BLaER1 treated with 17β-estradiol and CSF1 and Interleukin-3, amounts not matched to agents 10 nM and 100 nM (cell line): ENCODE measurements at regions not wholly inside any gene's neighbourhood (a gene's known extent, or its start where the extent isn't known, plus 50 kb on each side); places are given as distances from the start of the nearest gene placed in this dataset.
"Not testable (repeated sequence)": the region's sequence is repeated elsewhere in the genome, so short reads cannot be mapped to it uniquely, and the experiment has no call there.

ENCODE experiments used
- H3K27ac ChIP-seq, 11 experiments: shearing (Covaris generic); formaldehyde crosslinking; 2 replicates each; pipeline ENCODE4 v1.8.1; 2022
- H3K27me3 ChIP-seq, 11 experiments: shearing (Covaris generic); formaldehyde crosslinking; 2 replicates each; pipeline ENCODE4 v1.8.1; 2022
- H3K36me3 ChIP-seq, 11 experiments: shearing (Covaris generic); formaldehyde crosslinking; 2 replicates each; pipeline ENCODE4 v1.8.1; 2022
- H3K4me1 ChIP-seq, 10 experiments: shearing (Covaris generic); formaldehyde crosslinking; 2 replicates each; pipeline ENCODE4 v1.8.1; 2022
- H3K4me2 ChIP-seq, 11 experiments: shearing (Covaris generic); formaldehyde crosslinking; 2 replicates each; pipeline ENCODE4 v1.8.1; 2022
- H3K4me3 ChIP-seq, 10 experiments: shearing (Covaris generic); formaldehyde crosslinking; 2 replicates each; pipeline ENCODE4 v1.8.1; 2022
- H3K9ac ChIP-seq, 11 experiments: shearing (Covaris generic); formaldehyde crosslinking; 2 replicates each; pipeline ENCODE4 v1.8.1; 2022
- H3K9me3 ChIP-seq, 11 experiments: shearing (Covaris generic); formaldehyde crosslinking; replicated peaks in 1 of 11; 2 replicates each; pipeline ENCODE4 v1.8.1; 2022
- H4K20me1 ChIP-seq, 11 experiments: shearing (Covaris generic); formaldehyde crosslinking; 2 replicates each; pipeline ENCODE4 v1.8.1; 2022
- Cebpa-rat ChIP-seq, 11 experiments: shearing (Covaris generic); IDR thresholded peaks; 2 replicates each; pipeline ENCODE4 v1.8.1; 2022

DNA sequence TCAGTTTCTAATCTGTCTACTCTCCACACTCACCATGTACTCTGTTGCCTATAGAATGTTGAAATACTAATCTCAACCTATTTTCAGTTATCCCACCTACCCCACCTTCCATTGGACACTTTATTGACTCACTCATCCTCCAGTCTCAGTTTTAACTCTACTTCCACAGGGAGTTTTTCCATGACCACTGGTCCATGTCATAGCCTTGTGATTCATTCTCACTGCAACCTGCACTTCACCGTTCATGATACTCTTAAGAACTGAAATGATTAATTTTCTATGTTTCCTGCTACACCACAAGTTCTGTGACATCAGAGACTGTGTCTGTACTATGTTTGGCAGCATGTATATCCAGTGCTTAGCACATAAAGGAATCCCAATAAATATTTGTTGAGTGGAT lies 122.8 kb upstream of the HSF2 start:
- Histone ChIP-seq H3K36me3 (no peaks in the 10 kb centered on the region), H3K27ac (no peak overlapping the region), H4K20me1 (no peaks in the 10 kb centered on the region), H3K4me2 (no peak overlapping the region), H3K27me3 (peaks cover 0 to 9% (median 0%) of the 10 kb centered on the region in 11 experiments; a peak in 3 of 22 replicates), H3K9ac (no peak overlapping the region), H3K9me3 (peaks cover 7 to 16% (median 13%) of the 10 kb centered on the region in 11 experiments; a peak in 16 of 22 replicates), H3K4me3 (no peak overlapping the region), H3K4me1 (no peaks in the 10 kb centered on the region)
- TF ChIP-seq Cebpa-rat (IDR thresholded peaks at IDR 0.05): no peak

DNA sequence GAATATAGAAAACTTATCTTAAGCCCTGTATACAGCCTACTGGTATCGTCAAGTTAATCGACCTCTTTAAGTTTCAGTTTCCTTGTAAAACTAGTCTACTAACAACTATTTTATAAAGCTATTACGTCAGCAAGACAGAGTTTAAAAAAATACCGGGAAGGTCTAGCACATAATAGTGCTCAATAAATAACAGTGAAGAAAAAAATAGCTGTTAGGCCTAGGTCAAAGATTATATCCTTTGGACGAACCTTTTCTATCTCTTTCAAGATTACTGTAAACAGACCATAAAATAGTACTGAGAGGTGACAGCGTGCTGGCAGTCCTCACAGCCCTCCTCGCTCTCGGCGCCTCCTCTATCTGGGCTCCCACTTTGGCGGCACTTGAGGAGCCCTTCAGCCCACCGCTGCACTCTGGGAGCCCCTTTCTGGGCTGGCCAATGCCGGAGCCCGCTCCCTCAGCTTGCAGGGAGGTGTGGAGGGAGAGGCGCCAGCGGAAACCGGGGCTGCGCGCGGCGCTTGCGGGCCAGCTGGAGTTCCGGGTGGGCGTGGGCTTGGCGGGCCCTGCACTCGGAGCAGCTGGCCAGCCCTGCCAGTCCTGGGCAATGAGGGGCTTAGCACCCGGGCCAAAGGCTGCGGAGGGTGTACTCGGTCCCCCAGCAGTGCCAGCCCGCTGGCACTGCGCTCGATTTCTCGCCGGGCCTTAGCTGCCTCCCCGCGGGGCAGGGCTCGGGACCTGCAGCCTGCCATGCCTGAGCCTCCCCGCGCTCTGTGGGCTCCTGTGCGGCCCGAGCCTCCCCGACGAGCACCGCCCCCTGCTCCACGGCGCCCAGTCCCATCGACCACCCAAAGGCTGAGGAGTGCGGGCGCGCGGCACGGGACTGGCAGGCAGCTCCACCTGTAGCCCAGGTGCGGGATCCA lies 119.1 kb upstream of the HSF2 start:
- H3K4me3 ChIP-seq, H3K4me1 ChIP-seq, H3K27me3 ChIP-seq, H3K36me3 ChIP-seq, H3K27ac ChIP-seq, H4K20me1 ChIP-seq, H3K9ac ChIP-seq, H3K4me2 ChIP-seq: not testable (repeated sequence)
- peaks cover 7 to 19% (median 15%) of the 10 kb centered on the region in 11 experiments; a peak in 16 of 22 replicates for H3K9me3 ChIP-seq

DNA sequence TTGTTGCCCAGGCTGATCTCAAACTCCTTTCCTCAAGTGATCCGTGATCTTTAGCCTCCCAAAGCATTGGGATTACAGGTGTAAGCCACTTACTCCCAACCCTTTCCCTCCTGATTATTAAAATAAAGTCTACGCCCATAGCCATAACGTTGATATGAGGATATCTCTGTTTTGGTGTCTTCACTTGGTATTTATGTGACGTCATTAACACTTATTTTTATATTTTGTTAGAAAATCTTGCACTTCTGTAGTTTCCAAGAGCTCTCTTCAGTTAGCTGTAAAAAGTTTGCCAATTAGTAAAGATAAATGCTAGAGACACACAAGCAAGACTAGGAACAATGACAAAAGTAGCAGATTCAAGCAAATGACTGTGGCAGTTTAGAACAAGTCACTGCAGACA lies 115.6 kb upstream of the HSF2 start:
- H3K4me1 ChIP-seq: 0 out of 20 replicates have a peak, but pooled peaks cover 0 to 6% (median 0%) of the 10 kb centered on the region in 10 experiments
- no peaks in the 10 kb centered on the region for H3K36me3 ChIP-seq
- no peaks in the 10 kb centered on the region for H3K27me3 ChIP-seq
- H4K20me1 ChIP-seq: no peaks in the 10 kb centered on the region
- peaks cover 7 to 19% (median 15%) of the 10 kb centered on the region in 11 experiments; a peak in 16 of 22 replicates for H3K9me3 ChIP-seq
- no peak overlapping the region for H3K4me3 ChIP-seq
- H3K9ac ChIP-seq: no peak overlapping the region
- no peak for TF ChIP-seq Cebpa-rat (IDR thresholded peaks at IDR 0.05)
- H3K27ac ChIP-seq: no peak overlapping the region
- no peak overlapping the region for H3K4me2 ChIP-seq

DNA sequence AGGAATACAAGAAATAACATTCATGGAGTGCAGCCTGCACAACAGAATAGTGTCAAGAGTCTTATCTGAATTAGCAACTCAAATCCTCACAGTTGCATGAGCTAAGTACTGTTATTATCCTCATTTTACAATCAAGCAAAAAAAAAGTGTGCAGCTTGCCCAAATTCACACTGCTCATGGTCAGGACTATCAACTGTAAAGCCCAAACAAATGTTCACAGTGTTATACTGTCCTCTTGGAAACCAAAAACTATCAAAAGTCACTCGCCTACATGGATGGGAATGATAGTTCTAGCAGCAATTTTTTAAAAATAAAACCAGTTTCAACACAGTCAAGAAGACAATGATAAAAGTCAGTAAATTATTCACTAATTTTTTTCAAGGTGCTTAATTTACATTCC lies 114.6 kb upstream of the HSF2 start:
- TF ChIP-seq Cebpa-rat (IDR thresholded peaks at IDR 0.05): no peak
- Histone ChIP-seq H3K4me1 (0 out of 20 replicates have a peak, but pooled peaks cover 0 to 6% (median 0%) of the 10 kb centered on the region in 10 experiments), H3K36me3 (no peaks in the 10 kb centered on the region), H3K9ac (no peak overlapping the region), H3K9me3 (peaks cover 7 to 19% (median 15%) of the 10 kb centered on the region in 11 experiments; a peak in 16 of 22 replicates), H3K4me3 (no peak overlapping the region), H3K27ac (no peak overlapping the region), H3K27me3 (no peaks in the 10 kb centered on the region), H3K4me2 (no peak overlapping the region), H4K20me1 (no peaks in the 10 kb centered on the region)

DNA sequence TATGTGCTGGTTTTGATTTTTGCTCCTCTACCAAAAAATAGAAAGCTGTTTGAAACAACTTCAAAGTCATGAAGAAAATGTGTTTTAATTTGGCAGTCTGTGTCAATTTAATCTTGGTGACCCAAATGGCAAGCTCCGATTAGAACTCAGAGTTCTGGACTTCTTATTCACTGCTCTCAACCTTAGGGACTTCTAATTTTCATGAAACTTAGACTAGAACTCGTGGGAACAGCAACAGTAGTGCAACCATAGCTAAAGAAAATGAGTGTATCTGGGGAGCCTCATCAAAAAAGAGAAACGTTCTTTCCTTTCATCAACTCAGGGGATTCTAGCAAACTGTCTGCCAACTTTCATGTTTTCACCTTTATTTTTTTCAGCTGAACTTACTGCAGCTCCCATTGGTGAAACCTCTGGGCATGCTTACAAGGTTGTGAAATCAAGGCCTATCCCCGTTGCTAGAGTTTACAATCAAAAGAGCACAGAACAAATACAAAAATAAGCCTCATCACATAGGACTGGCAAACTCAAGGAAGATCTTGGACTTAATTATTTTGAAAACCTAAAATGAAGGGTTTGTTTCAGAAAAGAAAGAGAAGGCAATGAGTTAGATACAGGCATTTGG lies 114.0 kb upstream of the HSF2 start:
- no peaks in the 10 kb centered on the region for H3K36me3 ChIP-seq
- no peak overlapping the region for H3K4me2 ChIP-seq
- no peaks in the 10 kb centered on the region for H4K20me1 ChIP-seq
- no peak overlapping the region for H3K9ac ChIP-seq
- no peak overlapping the region for H3K4me3 ChIP-seq
- H3K9me3 ChIP-seq: peaks cover 5 to 16% (median 12%) of the 10 kb centered on the region in 11 experiments; a peak in 16 of 22 replicates
- no peak for TF ChIP-seq Cebpa-rat (IDR thresholded peaks at IDR 0.05)
- H3K27ac ChIP-seq: no peak overlapping the region
- H3K4me1 ChIP-seq: 0 out of 20 replicates have a peak, but pooled peaks cover 0 to 6% (median 0%) of the 10 kb centered on the region in 10 experiments
- H3K27me3 ChIP-seq: no peaks in the 10 kb centered on the region

DNA sequence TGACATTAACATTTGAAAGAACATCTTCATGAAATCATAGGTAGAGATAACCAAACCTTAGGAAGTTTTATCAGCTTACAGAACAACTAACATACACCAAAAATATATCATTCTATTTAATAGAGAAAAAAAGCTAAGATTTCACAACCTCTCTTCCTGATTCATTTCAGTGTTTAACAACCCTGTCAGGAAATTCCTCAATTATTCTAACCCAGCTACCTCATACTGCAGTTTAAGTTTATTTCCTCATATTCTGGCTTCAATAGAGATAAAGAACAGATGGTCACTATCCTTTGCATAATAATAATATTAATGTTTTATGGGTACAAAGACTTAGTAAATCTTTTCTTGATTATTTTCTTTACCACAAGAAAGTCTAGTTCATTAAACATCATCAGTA lies 112.9 kb upstream of the HSF2 start:
- Histone ChIP-seq H4K20me1 (no peaks in the 10 kb centered on the region), H3K9me3 (peaks cover 0 to 5% (median 1%) of the 10 kb centered on the region in 11 experiments; a peak in 5 of 22 replicates), H3K27ac (no peak overlapping the region), H3K27me3 (no peaks in the 10 kb centered on the region), H3K36me3 (no peaks in the 10 kb centered on the region), H3K4me1 (0 out of 20 replicates have a peak, but pooled peaks cover 0 to 6% (median 0%) of the 10 kb centered on the region in 10 experiments), H3K4me3 (no peak overlapping the region), H3K4me2 (0 out of 22 replicates have a peak overlapping the region, but pooled peaks of 1 of the 11 experiments have one; percentile 17), H3K9ac (no peak overlapping the region)
- TF ChIP-seq Cebpa-rat (IDR thresholded peaks at IDR 0.05): no peak

DNA sequence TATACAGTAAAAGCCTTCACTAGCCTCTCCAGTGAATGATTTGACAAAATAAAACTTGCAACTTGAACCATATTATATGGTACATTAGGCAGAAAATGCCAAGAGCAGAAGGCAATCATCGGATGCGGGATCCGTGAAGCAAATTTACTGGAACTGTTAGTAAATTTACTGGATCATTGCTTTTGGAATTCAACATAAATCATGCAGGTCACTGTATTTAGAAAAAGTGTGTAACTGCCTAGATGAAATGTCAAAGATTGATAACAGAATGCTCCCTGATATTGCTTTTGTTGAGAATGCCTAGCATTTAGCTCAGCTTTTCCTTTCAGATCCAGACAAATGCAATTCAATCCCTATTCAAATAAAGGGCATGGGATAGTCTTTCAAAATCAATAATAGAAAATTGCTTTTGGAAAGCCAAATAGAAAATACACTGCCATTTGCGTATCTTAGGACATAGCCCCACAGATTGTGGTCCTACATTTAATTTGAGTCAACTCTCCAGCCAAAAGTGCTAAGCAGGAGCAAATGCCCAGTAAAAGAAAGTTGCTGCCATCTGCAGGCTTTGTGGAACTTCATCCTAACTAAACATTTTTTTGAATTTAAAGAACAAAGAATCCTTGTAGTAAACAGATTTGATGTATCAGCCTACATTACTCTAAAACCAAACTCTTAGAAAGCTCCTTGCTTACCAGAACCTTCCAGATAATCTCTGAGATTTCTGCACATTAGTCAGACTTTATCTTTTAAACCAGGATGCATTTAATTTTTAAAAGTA lies 109.5 kb upstream of the HSF2 start:
- Histone ChIP-seq H3K9me3 (no peaks in the 10 kb centered on the region), H3K4me1 (0 out of 20 replicates have a peak, but pooled peaks cover 0 to 6% (median 0%) of the 10 kb centered on the region in 10 experiments), H3K36me3 (no peaks in the 10 kb centered on the region), H3K9ac (no peak overlapping the region), H3K27me3 (no peaks in the 10 kb centered on the region), H4K20me1 (no peaks in the 10 kb centered on the region), H3K4me3 (no peak overlapping the region), H3K4me2 (no peak overlapping the region), H3K27ac (no peak overlapping the region)
- TF ChIP-seq Cebpa-rat (IDR thresholded peaks at IDR 0.05): no peak

DNA sequence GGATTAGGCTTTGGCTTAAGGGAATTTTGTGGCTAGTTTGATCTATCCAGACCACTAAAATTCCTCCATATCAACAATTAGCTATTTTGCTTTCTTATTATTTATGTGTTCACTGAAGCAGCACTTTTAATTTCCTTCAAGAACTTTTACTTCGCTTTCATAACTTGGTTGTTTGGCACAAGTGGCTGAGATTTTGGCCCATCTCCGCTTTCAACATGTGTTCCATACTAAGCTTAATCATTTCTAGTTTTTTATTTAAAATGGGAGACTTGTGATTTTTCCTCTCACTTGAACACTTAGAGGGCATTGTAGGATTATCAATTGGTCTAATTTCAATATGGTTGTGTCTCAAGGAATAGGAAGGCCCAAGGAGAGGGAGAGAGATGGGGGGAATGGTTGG lies 102.4 kb upstream of the HSF2 start:
- no peak overlapping the region for H3K4me3 ChIP-seq

DNA sequence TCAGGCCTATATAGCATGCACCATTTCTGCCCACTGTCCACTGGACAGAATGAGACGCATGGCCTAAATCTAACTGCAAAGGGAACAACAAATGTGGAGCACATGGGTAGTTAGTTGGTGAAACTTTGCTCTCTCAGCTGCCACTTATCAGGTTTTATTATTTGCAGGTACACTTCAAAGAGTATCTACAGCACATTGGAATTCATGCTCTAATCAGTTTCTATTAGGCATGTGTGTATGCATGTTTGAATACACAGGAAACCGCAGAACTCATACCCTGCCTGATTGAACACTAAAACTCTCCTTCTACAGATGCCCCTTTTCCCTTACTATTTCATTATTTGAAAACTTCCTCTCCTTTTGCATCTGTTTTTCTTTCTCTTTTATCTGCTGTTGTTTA lies 97.4 kb upstream of the HSF2 start:
- peaks cover under 1 to 6% (median 6%) of the 10 kb centered on the region in 11 experiments; a peak in 17 of 22 replicates for H3K9me3 ChIP-seq
- no peaks in the 10 kb centered on the region for H3K27me3 ChIP-seq
- H4K20me1 ChIP-seq: no peaks in the 10 kb centered on the region
- H3K36me3 ChIP-seq: no peaks in the 10 kb centered on the region
- H3K4me3 ChIP-seq: no peak overlapping the region
- no peaks in the 10 kb centered on the region for H3K4me1 ChIP-seq
- H3K4me2 ChIP-seq: no peak overlapping the region
- H3K27ac ChIP-seq: no peak overlapping the region
- TF ChIP-seq Cebpa-rat (IDR thresholded peaks at IDR 0.05): no peak
- H3K9ac ChIP-seq: no peak overlapping the region

More for the DNA sequence above, 102.4 kb upstream of the HSF2 start:
- no peak overlapping the region for H3K4me2 ChIP-seq
- no peaks in the 10 kb centered on the region for H3K36me3 ChIP-seq
- H3K9ac ChIP-seq: no peak overlapping the region
- H3K27me3 ChIP-seq: no peaks in the 10 kb centered on the region
- no peak overlapping the region for H3K27ac ChIP-seq
- no peaks in the 10 kb centered on the region for H3K4me1 ChIP-seq
- H4K20me1 ChIP-seq: no peaks in the 10 kb centered on the region
- H3K9me3 ChIP-seq: no peaks in the 10 kb centered on the region
- no peak for TF ChIP-seq Cebpa-rat (IDR thresholded peaks at IDR 0.05)
